B cell (primary cell): ENCODE measurements at regions not wholly inside any gene's neighbourhood (a gene's known extent, or its start where the extent isn't known, plus 50 kb on each side); places are given as distances from the start of the nearest gene placed in this dataset.

Experiments used
- CTCF ChIP-seq: fragments of 200-600 bp; IDR thresholded peaks from one replicate; pipeline ENCODE4 v1.8.0; 2022; ENCODE audit warnings: antibody characterized with exemption, mild to moderate bottlenecking
- EZH2 ChIP-seq: IDR thresholded peaks from 2 replicates; pipeline ENCODE4 v1.6.1; 2012; ENCODE audit warnings: borderline replicate concordance, low read depth, mild to moderate bottlenecking, moderate library complexity, low read length; ENCODE audit not compliant: insufficient read depth, poor library complexity, severe bottlenecking

- TF ChIP-seq EZH2 (no peak), CTCF (no peak)
These were observed 311.7 kb downstream of the PMP22 start for GRCh38 chr17:14953405-14953804.
